WTC11 (cell line): ENCODE measurements at regions not wholly inside any gene's neighbourhood (a gene's known extent, or its start where the extent isn't known, plus 50 kb on each side); places are given as distances from the start of the nearest gene placed in this dataset.

Experiments used
- ATAC-seq: fragments of 200-7000 bp; cut with Tn5 transposase; 2 replicates; pipeline ENCODE4 v1.10.0; 2021; ENCODE audit warnings: mild to moderate bottlenecking, moderate library complexity
- CTCF ChIA-PET: fragments of 300-600 bp; sonication (Branson Sonifier 250); formaldehyde crosslinking; loops from one replicate; lab custom pipeline; 2021; ENCODE audit warnings: antibody characterized with exemption; lab: Charles Lee
- POLR2A ChIA-PET: fragments of 350-600 bp; sonication (Branson Sonifier 250); formaldehyde crosslinking; loops from one replicate; lab custom pipeline; 2021; ENCODE audit warnings: antibody characterized with exemption; lab: Charles Lee
- DNase-seq: peaks from one replicate; pipeline ENCODE4 v3.0.0; 2021; ENCODE audit warnings: low spot score
- H3K27ac Mint-ChIP-seq: 2 replicates; pipeline ENCODE4 v1.8.0; 2021; ENCODE audit warnings: mixed read lengths
- H3K27me3 Mint-ChIP-seq: 2 replicates; pipeline ENCODE4 v1.8.0; 2021; ENCODE audit warnings: low read depth, mild to moderate bottlenecking, moderate library complexity, mixed read lengths
- H3K36me3 Mint-ChIP-seq: 2 replicates; pipeline ENCODE4 v1.8.0; 2021; ENCODE audit warnings: mixed read lengths
- H3K4me1 Mint-ChIP-seq: 2 replicates; pipeline ENCODE4 v1.8.0; 2022; ENCODE audit warnings: mixed read lengths
- H3K4me3 Mint-ChIP-seq: 2 replicates; pipeline ENCODE4 v1.8.0; 2021; ENCODE audit warnings: mild to moderate bottlenecking, moderate library complexity, mixed read lengths
- H3K9me3 Mint-ChIP-seq: 2 replicates; pipeline ENCODE4 v1.8.0; 2021; ENCODE audit warnings: mixed read lengths
- AR ChIP-seq: fragments of 250-450 bp; sonication (Bioruptor Pico); IDR thresholded peaks from 2 replicates; pipeline ENCODE4 v1.9.0; 2021; ENCODE audit warnings: mild to moderate bottlenecking
- CREM ChIP-seq: sonication (generic); formaldehyde crosslinking; IDR thresholded peaks from 2 replicates; pipeline ENCODE4 v1.8.1; 2022; ENCODE audit warnings: mild to moderate bottlenecking, missing genetic modification reagents, moderate library complexity
- CTCF ChIP-seq: fragments of 200-600 bp; IDR thresholded peaks from 2 replicates; pipeline ENCODE4 v1.8.0; 2022; ENCODE audit warnings: antibody characterized with exemption
- E2F1 ChIP-seq: sonication (generic); formaldehyde crosslinking; IDR thresholded peaks from 2 replicates; pipeline ENCODE4 v1.8.0; 2022; ENCODE audit warnings: mild to moderate bottlenecking, missing genetic modification reagents
- ELF4 ChIP-seq: sonication (generic); formaldehyde crosslinking; IDR thresholded peaks from 2 replicates; pipeline ENCODE4 v1.8.1; 2022; ENCODE audit warnings: low read depth, mild to moderate bottlenecking, moderate library complexity, missing genetic modification reagents
- ESRRA ChIP-seq: sonication (generic); formaldehyde crosslinking; IDR thresholded peaks from 2 replicates; pipeline ENCODE4 v1.8.1; 2022; ENCODE audit warnings: mild to moderate bottlenecking, missing genetic modification reagents, borderline replicate concordance
- GABPB1 ChIP-seq: sonication (generic); formaldehyde crosslinking; IDR thresholded peaks from 2 replicates; pipeline ENCODE4 v1.8.1; 2023; ENCODE audit warnings: mild to moderate bottlenecking, missing genetic modification reagents
- JUN ChIP-seq: sonication (generic); formaldehyde crosslinking; IDR thresholded peaks from 2 replicates; pipeline ENCODE4 v1.8.0; 2023; ENCODE audit warnings: mild to moderate bottlenecking, missing genetic modification reagents
- MXD4 ChIP-seq: fragments of 250-450 bp; sonication (Bioruptor Pico); IDR thresholded peaks from 2 replicates; pipeline ENCODE4 v1.8.0; 2021; ENCODE audit warnings: mild to moderate bottlenecking, moderate library complexity, borderline replicate concordance
- NFYB ChIP-seq: sonication (generic); formaldehyde crosslinking; conservative IDR thresholded peaks from 2 replicates; pipeline ENCODE4 v1.8.0; 2022; ENCODE audit warnings: low read depth, missing genetic modification reagents
- SMAD4 ChIP-seq: sonication (generic); formaldehyde crosslinking; IDR thresholded peaks from 2 replicates; pipeline ENCODE4 v1.8.0; 2022; ENCODE audit warnings: mild to moderate bottlenecking, missing genetic modification reagents
- TCF7 ChIP-seq: sonication (generic); formaldehyde crosslinking; IDR thresholded peaks from 2 replicates; pipeline ENCODE4 v1.8.0; 2022; ENCODE audit warnings: mild to moderate bottlenecking, low read depth, missing genetic modification reagents, moderate library complexity
- TEAD4 ChIP-seq: sonication (generic); formaldehyde crosslinking; IDR thresholded peaks from 2 replicates; pipeline ENCODE4 v1.8.0; 2022; ENCODE audit warnings: mild to moderate bottlenecking, missing genetic modification reagents
- ZNF121 ChIP-seq: sonication (generic); formaldehyde crosslinking; IDR thresholded peaks from 2 replicates; pipeline ENCODE4 v1.8.0; 2023; ENCODE audit warnings: missing genetic modification reagents
- TF ChIP-seq, protein P1 (sequence below): sonication (generic); formaldehyde crosslinking; IDR thresholded peaks from 2 replicates; pipeline ENCODE4 v1.8.0; 2022; ENCODE audit warnings: missing genetic modification reagents
- TF ChIP-seq, protein P2 (sequence below): sonication (generic); formaldehyde crosslinking; IDR thresholded peaks from 2 replicates; pipeline ENCODE4 v1.8.1; 2023; ENCODE audit warnings: mild to moderate bottlenecking, missing genetic modification reagents
- TF ChIP-seq, protein P3 (sequence below): sonication (generic); formaldehyde crosslinking; IDR thresholded peaks from 2 replicates; pipeline ENCODE4 v1.8.0; 2023; ENCODE audit warnings: missing genetic modification reagents, mild to moderate bottlenecking, borderline replicate concordance
- TF ChIP-seq, protein P4 (sequence below): sonication (generic); formaldehyde crosslinking; IDR thresholded peaks from 2 replicates; pipeline ENCODE4 v1.8.0; 2023; ENCODE audit warnings: mild to moderate bottlenecking, missing genetic modification reagents

DNA sequence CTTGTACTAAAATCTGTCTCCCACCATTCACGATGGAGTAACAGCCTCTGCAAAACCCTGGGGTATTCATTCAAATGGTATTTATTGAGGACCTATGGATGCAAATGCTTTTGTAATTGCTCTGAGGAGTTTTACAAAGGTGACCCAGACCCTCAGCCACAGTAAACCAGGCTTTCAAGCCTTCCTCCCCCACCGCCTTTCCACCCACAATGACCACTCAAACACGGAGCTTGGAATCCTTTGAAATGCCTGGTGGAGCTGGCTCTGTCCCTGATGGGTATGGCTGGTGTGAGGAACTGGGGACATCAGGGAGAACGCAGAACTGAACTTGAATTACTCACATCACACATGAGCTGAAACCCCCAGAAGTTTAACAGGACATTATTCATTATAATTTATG is 246.4 kb downstream of the CDH26 start:
- H3K4me1 Mint-ChIP-seq: no peaks in the 10 kb centered on the region
- DNase-seq (no peak), ATAC-seq (no peak)
- ChIA-PET POLR2A (no interaction called here), CTCF (no interaction called here)
- peaks cover 5% of the 10 kb centered on the region for H3K36me3 Mint-ChIP-seq
- peaks cover 21% of the 10 kb centered on the region for H3K27me3 Mint-ChIP-seq
- no peak overlapping the region for H3K4me3 Mint-ChIP-seq
- TF ChIP-seq ZNF121 (no peak), NFYB (CRISPR knock-in tag) (no peak), ELF4 (CRISPR knock-in tag) (no peak), TCF7 (CRISPR knock-in tag) (no peak), SMAD4 (CRISPR knock-in tag) (no peak), CREM (CRISPR knock-in tag) (no peak), GABPB1 (CRISPR knock-in tag) (no peak), JUN (CRISPR knock-in tag) (no peak), ESRRA (no peak), AR (CRISPR knock-in tag) (no peak)
- TF ChIP-seq, protein P1, sequence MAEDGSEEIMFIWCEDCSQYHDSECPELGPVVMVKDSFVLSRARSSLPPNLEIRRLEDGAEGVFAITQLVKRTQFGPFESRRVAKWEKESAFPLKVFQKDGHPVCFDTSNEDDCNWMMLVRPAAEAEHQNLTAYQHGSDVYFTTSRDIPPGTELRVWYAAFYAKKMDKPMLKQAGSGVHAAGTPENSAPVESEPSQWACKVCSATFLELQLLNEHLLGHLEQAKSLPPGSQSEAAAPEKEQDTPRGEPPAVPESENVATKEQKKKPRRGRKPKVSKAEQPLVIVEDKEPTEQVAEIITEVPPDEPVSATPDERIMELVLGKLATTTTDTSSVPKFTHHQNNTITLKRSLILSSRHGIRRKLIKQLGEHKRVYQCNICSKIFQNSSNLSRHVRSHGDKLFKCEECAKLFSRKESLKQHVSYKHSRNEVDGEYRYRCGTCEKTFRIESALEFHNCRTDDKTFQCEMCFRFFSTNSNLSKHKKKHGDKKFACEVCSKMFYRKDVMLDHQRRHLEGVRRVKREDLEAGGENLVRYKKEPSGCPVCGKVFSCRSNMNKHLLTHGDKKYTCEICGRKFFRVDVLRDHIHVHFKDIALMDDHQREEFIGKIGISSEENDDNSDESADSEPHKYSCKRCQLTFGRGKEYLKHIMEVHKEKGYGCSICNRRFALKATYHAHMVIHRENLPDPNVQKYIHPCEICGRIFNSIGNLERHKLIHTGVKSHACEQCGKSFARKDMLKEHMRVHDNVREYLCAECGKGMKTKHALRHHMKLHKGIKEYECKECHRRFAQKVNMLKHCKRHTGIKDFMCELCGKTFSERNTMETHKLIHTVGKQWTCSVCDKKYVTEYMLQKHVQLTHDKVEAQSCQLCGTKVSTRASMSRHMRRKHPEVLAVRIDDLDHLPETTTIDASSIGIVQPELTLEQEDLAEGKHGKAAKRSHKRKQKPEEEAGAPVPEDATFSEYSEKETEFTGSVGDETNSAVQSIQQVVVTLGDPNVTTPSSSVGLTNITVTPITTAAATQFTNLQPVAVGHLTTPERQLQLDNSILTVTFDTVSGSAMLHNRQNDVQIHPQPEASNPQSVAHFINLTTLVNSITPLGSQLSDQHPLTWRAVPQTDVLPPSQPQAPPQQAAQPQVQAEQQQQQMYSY (CRISPR knock-in tag): no peak
- TF ChIP-seq, protein P2, sequence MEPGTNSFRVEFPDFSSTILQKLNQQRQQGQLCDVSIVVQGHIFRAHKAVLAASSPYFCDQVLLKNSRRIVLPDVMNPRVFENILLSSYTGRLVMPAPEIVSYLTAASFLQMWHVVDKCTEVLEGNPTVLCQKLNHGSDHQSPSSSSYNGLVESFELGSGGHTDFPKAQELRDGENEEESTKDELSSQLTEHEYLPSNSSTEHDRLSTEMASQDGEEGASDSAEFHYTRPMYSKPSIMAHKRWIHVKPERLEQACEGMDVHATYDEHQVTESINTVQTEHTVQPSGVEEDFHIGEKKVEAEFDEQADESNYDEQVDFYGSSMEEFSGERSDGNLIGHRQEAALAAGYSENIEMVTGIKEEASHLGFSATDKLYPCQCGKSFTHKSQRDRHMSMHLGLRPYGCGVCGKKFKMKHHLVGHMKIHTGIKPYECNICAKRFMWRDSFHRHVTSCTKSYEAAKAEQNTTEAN: no peak
- TF ChIP-seq, protein P3, sequence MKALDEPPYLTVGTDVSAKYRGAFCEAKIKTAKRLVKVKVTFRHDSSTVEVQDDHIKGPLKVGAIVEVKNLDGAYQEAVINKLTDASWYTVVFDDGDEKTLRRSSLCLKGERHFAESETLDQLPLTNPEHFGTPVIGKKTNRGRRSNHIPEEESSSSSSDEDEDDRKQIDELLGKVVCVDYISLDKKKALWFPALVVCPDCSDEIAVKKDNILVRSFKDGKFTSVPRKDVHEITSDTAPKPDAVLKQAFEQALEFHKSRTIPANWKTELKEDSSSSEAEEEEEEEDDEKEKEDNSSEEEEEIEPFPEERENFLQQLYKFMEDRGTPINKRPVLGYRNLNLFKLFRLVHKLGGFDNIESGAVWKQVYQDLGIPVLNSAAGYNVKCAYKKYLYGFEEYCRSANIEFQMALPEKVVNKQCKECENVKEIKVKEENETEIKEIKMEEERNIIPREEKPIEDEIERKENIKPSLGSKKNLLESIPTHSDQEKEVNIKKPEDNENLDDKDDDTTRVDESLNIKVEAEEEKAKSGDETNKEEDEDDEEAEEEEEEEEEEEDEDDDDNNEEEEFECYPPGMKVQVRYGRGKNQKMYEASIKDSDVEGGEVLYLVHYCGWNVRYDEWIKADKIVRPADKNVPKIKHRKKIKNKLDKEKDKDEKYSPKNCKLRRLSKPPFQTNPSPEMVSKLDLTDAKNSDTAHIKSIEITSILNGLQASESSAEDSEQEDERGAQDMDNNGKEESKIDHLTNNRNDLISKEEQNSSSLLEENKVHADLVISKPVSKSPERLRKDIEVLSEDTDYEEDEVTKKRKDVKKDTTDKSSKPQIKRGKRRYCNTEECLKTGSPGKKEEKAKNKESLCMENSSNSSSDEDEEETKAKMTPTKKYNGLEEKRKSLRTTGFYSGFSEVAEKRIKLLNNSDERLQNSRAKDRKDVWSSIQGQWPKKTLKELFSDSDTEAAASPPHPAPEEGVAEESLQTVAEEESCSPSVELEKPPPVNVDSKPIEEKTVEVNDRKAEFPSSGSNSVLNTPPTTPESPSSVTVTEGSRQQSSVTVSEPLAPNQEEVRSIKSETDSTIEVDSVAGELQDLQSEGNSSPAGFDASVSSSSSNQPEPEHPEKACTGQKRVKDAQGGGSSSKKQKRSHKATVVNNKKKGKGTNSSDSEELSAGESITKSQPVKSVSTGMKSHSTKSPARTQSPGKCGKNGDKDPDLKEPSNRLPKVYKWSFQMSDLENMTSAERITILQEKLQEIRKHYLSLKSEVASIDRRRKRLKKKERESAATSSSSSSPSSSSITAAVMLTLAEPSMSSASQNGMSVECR: no peak
- H3K9me3 Mint-ChIP-seq: peaks cover 7% of the 10 kb centered on the region
- H3K27ac Mint-ChIP-seq: no peak overlapping the region

DNA sequence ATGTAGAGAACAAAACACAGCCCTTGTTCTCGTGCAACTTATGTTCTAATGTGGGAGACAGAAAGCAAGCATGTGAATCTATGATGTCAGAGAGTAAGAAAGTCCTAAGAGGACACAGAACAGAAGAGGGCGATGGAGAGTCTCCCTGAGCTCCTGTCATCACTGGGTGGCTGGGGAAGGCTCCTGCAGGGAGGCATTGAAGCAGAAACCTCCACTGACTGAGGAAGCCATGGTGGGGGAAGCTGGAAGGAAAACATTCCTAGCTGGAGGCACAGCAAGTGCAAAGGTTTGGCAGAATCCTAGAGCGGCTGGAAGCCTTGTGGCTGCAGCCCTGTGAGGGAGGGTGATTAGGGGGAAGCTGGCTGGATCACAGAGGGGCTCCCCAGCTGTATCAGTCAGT is 248.0 kb downstream of the CDH26 start:
- Mint-ChIP-seq H3K4me1 (no peaks in the 10 kb centered on the region), H3K4me3 (no peak overlapping the region), H3K27ac (no peak overlapping the region), H3K36me3 (peaks cover 2% of the 10 kb centered on the region), H3K27me3 (peaks cover 13% of the 10 kb centered on the region), H3K9me3 (peaks cover 4% of the 10 kb centered on the region)
- CTCF ChIA-PET: interaction anchor here (0.7 to 2.0 kb wide), 16 partner anchors 9 to 599 kb away, joined by 3 to 28 read pairs (median 4); no protein-coding TSS in a partner anchor
- POLR2A ChIA-PET: interaction anchor here (0.6 kb wide), 1 partner anchor 152 kb away, joined by 6 read pairs; no protein-coding TSS in a partner anchor
- ATAC-seq (peak; percentile 84), DNase-seq (peak; percentile 46)
- TF ChIP-seq JUN (CRISPR knock-in tag) (no peak), ESRRA (no peak), CTCF (no peak), MXD4 (CRISPR knock-in tag) (no peak), E2F1 (CRISPR knock-in tag) (no peak), TEAD4 (CRISPR knock-in tag) (no peak)
- TF ChIP-seq, protein P4, sequence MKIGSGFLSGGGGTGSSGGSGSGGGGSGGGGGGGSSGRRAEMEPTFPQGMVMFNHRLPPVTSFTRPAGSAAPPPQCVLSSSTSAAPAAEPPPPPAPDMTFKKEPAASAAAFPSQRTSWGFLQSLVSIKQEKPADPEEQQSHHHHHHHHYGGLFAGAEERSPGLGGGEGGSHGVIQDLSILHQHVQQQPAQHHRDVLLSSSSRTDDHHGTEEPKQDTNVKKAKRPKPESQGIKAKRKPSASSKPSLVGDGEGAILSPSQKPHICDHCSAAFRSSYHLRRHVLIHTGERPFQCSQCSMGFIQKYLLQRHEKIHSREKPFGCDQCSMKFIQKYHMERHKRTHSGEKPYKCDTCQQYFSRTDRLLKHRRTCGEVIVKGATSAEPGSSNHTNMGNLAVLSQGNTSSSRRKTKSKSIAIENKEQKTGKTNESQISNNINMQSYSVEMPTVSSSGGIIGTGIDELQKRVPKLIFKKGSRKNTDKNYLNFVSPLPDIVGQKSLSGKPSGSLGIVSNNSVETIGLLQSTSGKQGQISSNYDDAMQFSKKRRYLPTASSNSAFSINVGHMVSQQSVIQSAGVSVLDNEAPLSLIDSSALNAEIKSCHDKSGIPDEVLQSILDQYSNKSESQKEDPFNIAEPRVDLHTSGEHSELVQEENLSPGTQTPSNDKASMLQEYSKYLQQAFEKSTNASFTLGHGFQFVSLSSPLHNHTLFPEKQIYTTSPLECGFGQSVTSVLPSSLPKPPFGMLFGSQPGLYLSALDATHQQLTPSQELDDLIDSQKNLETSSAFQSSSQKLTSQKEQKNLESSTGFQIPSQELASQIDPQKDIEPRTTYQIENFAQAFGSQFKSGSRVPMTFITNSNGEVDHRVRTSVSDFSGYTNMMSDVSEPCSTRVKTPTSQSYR (CRISPR knock-in tag): no peak
